ENCODE measurements at regions not wholly inside any gene's neighbourhood (a gene's known extent, or its start where the extent isn't known, plus 50 kb on each side); places are given as distances from the start of the nearest gene placed in this dataset.

DNA sequence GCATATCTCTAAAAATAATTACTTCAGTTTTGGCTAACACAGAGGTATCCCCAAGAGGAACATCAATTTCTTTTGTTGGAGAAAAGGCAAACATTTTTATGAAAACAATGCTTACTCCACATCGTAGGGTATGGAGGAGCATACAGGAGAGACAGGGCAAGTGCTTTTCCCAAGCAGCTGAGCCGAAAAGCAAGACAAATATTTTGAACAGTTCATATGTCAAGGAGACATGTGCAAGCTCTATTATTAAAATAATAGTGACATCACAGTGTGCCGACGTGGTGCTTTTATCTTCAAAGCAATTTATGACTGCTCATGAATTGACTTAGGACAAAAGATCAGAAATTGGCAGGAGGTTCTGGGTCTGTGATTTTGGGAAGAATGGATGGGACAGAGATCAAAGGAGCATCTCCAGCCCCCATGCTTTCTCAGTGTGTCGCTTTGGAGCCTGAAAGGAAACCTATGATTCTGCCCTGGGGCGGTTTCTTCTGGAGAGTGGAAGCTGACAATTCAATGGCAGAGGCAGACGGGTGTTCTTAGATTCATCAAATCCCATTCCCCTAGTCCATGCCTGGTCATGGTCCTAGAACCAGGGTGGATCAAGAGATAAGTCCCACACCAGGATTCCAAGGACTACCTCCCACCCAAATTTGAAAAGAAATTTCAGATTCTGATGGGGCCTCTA, 97.1 kb downstream of the JCAD start:
- no peak for DNase-seq (ENCODE audit: low read depth in 2 of 2)

DNA sequence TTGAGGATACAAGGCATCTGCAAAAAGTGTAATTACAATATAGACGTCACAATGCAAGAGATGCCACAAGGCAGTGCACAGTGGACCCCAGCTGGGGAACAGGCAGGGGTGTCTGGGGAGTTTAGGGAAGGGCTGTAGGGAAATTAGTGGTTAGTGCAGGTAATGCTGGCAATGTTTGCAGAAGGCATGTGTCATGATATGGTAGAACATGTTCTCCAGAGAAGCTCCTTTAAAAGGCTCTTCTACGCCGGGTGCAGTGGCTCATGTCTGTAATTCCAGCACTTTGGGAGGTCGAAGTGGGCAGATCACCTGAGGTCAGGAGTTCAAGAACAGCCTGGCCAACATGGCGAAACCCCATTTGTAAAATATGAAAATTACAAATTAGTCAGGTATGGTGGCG, 98.0 kb downstream of the JCAD start:
- DNase-seq (ENCODE audit: low read depth in 2 of 2) = no peak

DNA sequence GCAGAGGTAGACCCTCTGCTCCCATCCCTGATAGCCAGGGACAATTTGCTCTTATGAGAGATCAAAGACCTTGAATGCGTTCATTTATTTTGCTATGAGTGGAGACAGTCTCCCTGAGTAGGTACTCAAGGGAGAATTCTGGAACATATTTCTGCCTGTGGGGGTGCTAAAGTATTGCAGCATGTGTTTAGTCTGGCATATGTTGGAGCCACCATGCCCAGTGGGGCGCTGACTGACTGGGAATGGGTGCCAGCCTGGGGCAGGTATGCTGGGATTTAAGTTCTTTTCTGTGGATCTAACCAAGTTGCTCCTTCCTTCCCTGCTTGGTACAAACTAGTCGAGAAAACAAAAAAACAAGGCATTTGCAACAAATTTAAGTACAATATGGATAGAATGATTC, 99.1 kb downstream of the JCAD start:
- DNase-seq (ENCODE audit: low read depth in 2 of 2) = no peak

DNA sequence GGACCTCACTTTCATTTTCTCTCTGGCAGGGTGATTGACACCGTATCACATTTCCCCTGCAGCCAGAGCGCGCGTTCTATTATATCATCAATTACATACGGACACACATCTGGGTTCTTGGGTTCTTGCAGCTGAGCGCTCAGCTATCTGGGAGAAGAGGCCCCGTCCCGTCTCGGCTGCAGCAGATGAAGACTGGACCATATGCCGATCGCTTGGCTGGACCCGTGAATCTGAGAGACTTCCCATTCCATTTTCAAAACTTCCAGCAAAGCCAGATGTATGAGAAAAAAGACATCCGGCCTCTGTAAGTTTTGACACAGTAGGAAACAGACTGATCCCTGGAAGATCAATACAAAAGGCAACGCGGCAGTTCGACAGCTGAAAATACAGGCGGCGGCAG, 99.8 kb downstream of the JCAD start:
- DNase-seq (ENCODE audit: low read depth in 2 of 2) = no peak

DNA sequence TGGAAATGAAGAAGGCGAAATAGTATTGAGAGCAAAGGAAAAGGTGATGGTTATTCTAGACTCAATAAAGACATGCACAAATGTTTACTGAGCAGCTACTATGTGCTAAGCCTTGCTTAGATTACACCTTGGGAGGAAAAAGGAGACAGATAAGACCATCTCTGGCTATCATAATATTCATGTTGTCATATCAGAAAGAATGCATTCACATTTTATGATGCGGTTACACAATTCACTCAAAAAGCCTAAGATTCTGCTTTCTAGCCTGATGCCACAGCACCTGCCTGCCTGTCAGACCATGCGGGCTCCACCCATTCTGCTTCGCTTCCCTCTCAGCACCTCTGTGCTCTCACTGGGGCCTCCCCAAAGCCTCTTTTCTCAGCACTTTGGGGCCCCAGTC, 100.9 kb downstream of the JCAD start:
- no peak for DNase-seq (ENCODE audit: low read depth in 2 of 2)

DNA sequence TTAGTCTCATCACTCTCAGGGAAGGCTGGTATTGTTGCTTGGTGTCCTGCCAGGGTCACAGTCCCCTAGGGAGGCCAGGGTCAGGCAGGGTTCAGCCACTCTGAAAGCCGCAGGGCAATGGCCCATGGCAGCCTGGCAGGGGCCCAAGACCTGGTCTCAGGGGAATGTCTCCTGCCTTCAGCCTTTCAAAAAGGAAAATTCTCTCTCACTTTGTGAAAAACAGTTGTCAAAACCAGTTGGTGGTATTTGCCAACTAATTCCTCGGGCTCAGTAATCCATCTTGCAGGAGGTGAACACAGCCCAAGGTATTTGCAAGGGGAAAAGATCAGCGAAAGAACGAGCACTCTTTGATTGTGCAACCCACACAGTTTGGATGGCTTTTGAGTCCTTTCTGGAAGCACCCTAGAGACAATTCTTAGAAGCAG, 101.5 kb downstream of the JCAD start:
- DNase-seq (ENCODE audit: low read depth in 2 of 2) = no peak

DNA sequence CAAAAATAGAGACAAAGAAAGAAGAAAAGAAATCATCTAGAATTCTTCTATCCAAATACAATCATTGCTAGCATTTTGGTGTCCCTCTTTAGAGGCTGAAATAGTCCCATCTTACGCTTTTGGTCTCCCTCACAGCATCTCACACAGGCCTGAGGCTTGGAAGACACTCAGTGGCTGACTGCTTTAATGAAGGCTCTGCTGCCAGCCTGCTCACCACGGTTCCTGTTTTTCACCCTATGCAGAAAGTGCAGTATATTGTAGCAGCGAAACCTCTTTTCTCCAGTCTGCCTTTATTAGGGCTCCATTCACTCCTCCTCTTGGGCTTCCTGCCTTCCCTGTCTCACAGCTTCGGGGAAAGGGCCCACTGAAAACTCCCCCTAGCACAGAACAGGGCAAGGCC, 102.2 kb downstream of the JCAD start:
- DNase-seq (ENCODE audit: low read depth in 2 of 2) = no peak

DNA sequence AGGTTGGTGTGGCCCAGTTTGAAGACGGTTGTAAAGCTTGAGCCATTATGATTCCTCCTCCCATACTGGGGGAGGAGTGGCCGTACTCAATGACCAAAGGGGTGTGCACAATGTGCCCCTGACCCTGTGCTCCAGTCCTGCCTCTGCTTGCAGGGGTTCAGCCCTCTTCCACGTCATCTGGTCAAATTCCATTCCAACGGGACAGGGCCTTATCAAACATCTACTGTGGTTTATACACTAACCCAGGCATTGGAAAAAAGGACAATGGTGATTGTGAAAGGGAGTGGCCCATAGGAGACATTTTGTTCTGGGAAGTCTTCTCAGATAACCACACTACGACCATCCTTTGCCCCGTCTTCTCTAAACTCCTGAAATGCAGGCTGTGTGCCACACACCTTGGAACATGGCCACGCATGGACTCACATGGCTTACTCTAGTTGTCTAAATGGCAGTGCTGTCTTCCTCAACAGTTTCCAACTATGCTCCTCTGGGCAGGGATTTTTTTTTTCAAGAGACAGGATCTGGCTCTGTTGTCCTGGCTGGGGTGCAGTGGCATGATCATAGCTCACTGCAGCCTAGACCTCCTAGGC, 103.0 kb downstream of the JCAD start:
- no peak for DNase-seq (ENCODE audit: low read depth in 2 of 2)

DNA sequence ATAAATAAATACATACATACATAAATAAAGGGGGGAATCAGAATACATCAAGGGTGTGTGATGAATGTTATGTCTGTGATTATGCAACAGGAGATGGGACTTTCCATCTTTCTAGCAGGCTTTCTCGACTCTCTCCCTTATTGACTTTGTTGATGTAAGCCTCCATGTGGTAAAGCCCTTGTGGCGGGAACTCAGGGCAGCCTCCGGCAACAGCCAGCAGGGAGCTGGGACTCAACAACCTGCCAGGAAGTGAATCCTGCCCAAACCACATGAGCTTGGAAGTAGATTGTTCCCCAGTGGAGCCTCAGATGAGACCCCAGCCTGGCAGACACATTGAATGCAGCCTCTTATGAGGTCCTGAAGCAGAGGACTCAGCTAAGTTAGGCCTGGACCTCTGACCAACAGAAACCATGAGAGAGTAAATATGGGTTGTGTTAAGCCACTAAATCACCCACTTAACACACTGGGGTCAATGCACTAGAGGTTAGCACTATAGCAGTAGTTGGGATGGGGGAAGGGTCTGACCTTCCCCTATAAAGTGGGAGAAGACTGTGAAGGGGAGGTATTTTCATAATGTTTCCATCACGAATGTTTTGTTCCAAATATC, 104.0 kb downstream of the JCAD start:
- no peak for DNase-seq (ENCODE audit: low read depth in 2 of 2)

DNA sequence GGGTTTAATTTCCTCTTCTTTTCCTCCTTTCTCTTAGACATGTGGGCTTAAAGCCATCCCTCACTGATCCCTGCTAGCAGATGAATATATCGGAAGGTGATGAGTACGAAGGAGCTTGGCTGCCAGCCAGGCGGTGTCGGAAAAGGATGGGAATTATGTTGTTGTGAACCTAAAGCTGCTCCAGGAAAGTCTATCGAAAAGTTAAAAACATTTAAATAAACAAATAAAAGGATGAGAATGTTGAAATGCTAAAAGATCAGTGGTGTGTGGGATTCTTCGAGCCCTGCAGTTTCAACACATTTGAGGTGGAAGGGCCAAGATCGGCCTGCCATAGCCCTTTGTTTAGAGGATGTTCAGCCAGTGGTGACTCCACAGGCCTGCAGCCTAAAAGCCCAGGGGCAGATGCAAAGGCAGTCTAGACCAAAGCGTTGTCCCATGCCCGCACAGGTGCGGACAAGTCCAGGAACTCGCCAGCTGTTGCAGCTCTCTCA, 107.9 kb downstream of the JCAD start:
- no peak for DNase-seq (ENCODE audit: low read depth in 2 of 2)

DNA sequence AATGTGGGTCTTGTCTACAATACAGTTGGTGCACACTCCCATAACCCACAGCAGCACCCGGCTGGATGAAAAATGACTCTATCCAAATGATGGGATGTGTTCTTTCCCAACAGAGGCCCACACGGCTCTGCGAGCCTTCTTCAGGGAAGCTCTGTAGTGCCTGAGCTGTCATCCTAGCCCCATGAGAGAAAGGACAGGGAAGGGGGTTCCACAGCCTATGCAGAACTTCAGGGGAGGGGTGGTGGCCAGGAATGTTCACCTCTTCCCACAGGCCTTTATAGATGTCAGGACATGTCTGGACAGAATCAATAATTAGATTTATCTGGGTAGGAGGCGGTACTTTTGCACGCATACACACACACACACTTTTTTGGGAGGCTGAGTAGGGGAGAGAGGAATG, 109.0 kb downstream of the JCAD start:
- DNase-seq (ENCODE audit: low read depth in 2 of 2) = no peak

DNA sequence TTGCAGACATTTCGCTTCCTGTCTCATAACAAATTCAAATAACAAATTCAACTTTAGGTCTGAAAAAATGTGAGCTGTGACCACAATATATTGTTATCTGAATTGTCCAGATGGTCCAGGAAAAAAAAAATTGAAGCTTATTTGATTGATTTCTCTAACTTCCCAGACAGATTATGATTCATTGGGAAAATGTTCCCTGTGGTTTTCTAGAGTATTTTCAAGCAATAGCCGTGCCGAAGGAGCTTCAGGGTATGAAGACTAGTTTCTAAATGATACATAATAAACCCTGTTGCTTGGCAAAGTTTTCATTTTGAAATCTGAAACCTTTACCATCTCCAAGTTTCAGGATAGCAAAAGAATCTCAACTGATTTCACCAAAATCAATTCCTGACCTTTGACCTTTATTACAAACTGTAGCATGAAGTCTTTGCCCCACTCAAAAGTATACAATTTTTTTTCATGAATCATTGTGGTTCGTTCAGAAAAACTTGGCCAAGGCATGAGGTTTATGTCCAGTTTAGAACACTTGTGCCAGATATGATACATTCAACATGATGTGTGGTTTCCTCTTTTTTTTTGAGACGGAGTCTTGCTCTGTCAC, 109.9 kb downstream of the JCAD start:
- no peak for DNase-seq (ENCODE audit: low read depth in 2 of 2)

DNA sequence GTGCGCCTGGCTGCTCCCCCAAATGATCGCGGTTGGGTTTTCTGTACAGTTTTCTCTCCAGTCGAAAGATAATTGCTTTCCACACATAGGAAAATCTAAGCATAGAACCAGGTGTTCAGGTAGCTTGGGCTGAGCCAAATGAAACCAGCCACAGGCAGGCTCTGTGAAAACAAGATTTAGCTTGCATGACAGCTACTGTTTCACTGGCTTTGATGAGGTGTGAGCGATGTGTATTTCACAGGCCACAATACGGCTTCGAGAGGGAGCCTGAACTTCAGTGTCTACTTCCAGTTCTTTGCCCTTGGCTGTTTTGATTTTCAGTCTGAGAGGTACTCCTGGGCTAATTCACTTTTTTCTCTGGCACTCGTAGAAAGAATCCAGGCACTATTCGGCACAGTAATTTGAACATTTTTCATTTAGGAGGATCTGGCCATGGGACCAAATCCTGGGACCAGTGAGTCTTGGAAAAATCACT, 110.5 kb downstream of the JCAD start:
- DNase-seq (ENCODE audit: low read depth in 2 of 2) = no peak

DNA sequence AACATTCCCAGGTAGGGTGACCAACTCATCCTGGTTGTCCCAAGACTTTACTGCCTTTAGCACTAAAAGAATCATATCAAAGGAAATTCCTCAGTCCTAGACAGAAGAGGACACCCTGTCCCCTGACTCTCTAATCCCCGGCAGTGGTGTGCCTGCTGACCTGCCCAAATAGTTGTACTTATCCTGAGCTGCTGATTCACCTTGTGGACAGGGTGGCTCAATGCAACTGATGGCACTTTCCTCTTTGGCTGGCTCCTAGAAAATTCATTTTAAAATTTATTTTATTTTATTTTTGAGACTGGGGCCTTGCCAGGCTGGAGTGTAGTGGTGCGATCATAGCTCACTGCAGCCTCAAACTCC, 111.7 kb downstream of the JCAD start:
- no peak for DNase-seq (ENCODE audit: low read depth in 2 of 2)

DNA sequence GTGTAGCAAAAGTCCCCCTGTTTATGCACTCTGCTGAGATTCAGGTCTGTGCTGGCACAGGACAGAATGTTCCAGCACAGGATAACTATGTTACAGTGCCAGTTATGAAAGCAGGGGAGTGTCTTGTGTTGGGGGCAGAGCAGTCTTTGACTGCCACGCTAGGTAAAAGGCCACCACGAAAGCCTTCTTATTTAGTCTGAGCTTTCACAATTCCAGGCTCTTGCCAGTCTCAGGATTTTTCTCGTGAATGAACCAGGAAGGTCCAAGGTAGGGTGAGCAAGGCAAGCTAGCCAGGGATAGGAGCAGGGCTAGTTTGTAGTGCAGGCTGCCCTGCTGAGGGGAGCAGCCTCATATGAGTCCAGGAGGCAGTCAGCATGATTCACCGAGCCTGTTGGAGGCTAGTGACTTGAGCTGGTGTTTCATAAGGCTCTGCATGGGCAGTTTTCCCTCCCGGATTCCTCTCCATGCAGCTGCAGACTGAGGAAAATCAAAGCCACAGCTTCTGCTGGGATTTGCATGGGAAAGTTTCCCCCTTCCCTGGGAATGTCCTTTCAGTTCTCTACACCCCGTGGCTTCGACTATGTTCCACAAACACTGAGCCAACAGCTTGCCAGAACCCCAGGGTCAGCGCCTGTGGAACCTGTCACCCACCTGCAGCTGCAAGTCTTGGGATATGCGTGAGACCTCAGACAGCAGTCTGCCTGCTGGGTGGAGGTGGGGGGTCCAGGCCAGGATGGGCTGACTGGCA, 112.3 kb downstream of the JCAD start:
- DNase-seq (ENCODE audit: low read depth in 2 of 2) = no peak

DNA sequence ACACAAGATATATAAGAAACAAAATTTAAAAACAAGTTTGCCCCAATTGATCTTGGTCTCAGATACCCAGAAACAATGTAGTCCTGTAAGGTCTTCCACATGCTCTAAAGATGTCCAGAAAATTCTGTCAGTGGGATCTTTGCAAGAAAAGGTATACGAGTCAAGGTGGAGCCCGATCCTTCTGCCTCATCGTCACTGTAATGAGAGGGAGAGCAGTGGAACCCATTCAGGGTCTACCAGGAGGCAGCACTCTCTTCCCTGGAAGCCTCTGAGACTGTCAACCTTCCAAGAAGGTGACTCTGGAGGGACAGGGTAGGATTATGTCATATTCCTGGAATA, 112.8 kb downstream of the JCAD start:
- DNase-seq (ENCODE audit: low read depth in 2 of 2) = no peak

DNA sequence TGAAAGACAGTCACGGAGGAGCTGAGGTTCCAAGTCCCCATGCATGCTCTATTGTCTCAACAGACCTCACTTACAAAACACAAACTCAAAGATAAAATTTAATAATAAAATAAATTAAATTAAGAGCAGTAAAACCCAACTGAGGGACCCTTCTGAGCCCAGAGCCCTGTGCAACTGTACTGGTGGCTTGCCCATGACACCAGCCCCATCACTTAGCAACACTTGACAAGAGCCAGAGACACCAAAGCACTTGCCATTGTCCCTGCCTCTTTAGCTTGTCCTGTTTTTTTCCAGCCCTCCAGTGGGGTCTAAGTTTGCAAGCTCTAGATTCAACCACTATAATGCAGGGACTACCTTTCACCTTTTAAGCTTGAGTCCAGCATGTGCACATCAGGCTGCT, 117.9 kb downstream of the JCAD start:
- no peak for DNase-seq (ENCODE audit: low read depth in 2 of 2)

DNA sequence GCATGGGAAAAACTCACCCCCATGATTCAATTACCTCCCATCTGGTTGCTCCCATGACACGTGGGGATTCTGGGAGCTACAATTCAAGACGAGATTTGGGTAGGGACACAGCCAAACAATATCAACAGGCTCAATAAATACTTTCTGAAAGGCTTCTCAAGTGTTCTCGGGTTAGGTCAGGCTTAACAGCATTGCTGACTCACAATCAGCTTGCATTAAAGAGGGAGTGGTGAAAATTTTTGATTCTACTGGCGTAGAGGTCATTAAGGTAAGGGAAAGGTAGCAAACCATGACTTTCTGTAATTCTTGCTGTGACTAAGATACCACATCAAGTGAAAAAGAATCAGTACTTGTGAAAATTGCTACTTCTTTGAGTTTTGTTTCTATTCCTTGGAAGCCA, 126.4 kb downstream of the JCAD start:
- DNase-seq (ENCODE audit: low read depth in 2 of 2) = no peak

DNA sequence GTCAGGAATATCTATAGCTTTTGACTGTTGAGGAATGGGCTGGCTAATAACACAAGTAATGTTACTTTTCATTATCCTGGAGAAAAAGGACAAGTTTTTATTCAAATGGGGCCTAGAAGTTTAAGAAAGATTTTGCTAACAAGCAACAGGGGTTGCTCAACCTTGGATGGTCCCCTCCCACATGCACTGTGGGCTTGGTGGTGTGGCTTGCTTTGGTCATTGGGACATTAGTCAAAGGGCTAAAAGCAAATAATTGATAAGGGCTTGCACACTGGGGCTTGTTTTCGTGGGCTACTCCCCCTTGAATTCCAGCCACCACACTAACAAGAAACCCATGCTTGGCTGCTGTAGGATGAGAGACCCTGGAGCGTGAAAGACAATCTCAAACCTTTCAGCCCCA, 127.6 kb downstream of the JCAD start:
- no peak for DNase-seq (ENCODE audit: low read depth in 2 of 2)

DNA sequence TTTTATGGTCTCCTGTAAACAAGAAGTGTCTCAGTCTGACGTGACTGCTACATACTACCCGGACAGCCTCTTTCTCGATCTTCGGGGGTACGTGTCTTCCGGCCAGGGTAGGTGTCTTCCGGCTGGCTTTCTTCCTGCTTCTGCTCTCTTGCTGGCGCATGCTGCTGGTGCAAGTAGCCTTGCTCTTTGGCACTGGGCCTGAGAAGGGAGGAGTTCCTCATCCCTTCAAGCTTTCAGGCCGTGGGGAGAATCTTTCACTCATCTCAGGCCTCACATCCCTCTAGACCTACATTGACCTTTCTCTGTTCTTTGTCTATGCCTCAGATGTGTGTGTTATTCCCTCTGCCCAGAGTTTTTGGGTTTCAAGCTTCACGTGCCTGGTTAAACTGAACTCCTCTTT, 130.4 kb downstream of the JCAD start:
- DNase-seq (ENCODE audit: low read depth in 2 of 2) = no peak

DNA sequence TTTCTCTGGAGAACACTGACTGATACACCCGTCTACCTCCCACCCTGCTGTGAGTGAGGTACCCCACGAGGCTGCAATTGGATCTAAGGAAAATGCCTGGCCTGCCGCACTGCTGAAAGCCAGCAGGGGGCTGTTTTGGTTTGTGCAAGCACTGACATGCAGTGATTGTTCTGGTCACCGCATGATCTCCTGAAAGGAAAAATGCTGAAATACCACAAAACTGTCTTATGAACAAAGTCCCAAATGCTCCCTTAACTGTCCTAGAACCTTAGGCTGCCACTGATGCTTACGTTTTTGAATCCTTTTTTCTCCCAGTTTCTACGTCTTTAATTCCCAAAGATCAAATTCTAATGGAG, 132.7 kb downstream of the JCAD start:
- no peak for DNase-seq (ENCODE audit: low read depth in 2 of 2)

All from activated CD8-positive, alpha-beta memory T cell treated with anti-CD3 and anti-CD28 coated beads for 4 hours (primary cell).